GM06990 (cell line): ENCODE measurements at regions not wholly inside any gene's neighbourhood (a gene's known extent, or its start where the extent isn't known, plus 50 kb on each side); places are given as distances from the start of the nearest gene placed in this dataset.

Source experiments
- DNase-seq: peaks from one replicate; pipeline ENCODE4 v3.0.0-alpha.2; 2011; ENCODE audit not compliant: insufficient read length; ENCODE audit errors: extremely low read depth
- H3K27me3 ChIP-seq: replicated peaks from 2 replicates; pipeline ENCODE4 v1.6.0; 2011; ENCODE audit warnings: low read length; ENCODE audit not compliant: control insufficient read depth, insufficient read depth
- H3K36me3 ChIP-seq: 2 replicates; pipeline ENCODE4 v1.5.1; 2011; ENCODE audit warnings: low read length; ENCODE audit not compliant: control insufficient read depth, insufficient read depth
- H3K4me3 ChIP-seq: replicated peaks from 2 replicates; pipeline ENCODE4 v1.5.1; 2011; ENCODE audit warnings: low read depth, mild to moderate bottlenecking, control low read depth, low read length
- TF ChIP-seq, protein P1 (sequence below): IDR thresholded peaks from 2 replicates; pipeline ENCODE4 v1.5.1; 2011; ENCODE audit warnings: low read length, control low read depth, mild to moderate bottlenecking, inconsistent platforms; ENCODE audit not compliant: insufficient read depth, poor library complexity, severe bottlenecking

DNA sequence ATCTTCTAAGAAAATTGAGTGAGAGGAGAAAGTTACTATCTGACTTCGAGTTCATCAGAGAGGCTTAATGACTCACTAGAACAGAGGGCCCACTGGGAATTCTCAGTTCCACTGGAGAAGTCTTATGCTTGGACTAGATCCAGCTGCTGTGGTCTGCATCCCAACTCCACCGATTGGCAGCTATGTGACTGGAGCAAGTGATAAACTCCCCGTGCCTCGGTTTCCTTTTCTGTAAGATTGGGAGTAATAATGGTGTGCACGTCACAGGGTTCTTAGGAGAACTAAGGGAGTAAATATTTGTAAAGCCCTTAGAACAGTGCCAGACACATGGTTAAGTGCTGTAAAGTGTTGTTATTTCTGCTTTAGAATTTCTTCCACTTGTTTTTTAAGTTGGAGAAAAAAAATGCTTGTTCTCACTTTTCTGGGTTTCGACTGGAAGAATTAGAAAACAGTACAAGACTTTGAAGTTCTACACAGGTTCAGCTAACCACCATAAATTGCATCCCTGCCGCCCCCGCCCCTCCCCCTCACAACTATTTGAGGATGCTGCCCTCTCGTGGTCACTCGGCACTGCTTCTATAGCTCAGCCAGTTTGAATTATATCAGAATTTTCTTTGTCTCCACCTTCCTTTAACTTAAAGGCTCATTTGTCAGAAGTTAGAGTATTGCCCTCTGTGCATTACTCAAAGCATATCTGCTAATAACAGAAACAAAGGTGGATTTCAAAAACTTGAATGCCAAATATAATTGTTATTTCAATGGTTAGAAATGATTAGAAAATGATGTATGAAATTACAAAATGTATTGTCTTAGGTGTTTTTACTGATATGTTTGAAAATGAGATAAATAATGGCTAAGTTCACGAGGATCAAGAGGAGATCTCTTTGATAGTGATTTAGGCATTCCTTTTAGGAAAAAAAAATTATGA lies 95.0 kb upstream of the IFNGR1 start:
- peak; percentile 59 for DNase-seq
- no peak overlapping the region for H3K4me3 ChIP-seq
- TF ChIP-seq, protein P1, sequence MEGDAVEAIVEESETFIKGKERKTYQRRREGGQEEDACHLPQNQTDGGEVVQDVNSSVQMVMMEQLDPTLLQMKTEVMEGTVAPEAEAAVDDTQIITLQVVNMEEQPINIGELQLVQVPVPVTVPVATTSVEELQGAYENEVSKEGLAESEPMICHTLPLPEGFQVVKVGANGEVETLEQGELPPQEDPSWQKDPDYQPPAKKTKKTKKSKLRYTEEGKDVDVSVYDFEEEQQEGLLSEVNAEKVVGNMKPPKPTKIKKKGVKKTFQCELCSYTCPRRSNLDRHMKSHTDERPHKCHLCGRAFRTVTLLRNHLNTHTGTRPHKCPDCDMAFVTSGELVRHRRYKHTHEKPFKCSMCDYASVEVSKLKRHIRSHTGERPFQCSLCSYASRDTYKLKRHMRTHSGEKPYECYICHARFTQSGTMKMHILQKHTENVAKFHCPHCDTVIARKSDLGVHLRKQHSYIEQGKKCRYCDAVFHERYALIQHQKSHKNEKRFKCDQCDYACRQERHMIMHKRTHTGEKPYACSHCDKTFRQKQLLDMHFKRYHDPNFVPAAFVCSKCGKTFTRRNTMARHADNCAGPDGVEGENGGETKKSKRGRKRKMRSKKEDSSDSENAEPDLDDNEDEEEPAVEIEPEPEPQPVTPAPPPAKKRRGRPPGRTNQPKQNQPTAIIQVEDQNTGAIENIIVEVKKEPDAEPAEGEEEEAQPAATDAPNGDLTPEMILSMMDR: peak; percentile 77

DNA sequence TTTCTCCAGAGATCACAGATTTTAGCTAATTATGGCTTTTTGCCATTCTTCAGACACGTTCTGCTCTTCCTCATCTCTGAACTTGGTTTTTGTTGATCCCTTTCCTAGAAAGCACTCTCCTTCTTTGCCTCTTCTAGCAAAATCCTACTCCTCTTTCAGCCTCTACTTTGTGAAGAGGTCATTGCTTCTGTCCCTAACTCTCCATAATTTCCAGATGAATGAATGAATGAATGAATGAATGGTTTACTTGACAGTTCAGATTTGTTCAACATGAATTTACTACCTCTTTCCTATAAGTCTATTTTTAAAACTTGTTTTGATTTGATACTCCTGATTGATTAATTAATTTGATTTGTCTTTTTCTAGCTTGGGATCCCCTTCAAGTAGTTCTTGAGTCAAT lies 94.0 kb upstream of the IFNGR1 start:
- no peak for DNase-seq
- Histone ChIP-seq H3K4me3 (no peak overlapping the region), H3K27me3 (no peaks in the 10 kb centered on the region), H3K36me3 (no peaks in the 10 kb centered on the region)
- TF ChIP-seq, protein P1: no peak

More for the DNA sequence above, 95.0 kb upstream of the IFNGR1 start:
- Histone ChIP-seq H3K27me3 (no peaks in the 10 kb centered on the region), H3K36me3 (no peaks in the 10 kb centered on the region)

DNA sequence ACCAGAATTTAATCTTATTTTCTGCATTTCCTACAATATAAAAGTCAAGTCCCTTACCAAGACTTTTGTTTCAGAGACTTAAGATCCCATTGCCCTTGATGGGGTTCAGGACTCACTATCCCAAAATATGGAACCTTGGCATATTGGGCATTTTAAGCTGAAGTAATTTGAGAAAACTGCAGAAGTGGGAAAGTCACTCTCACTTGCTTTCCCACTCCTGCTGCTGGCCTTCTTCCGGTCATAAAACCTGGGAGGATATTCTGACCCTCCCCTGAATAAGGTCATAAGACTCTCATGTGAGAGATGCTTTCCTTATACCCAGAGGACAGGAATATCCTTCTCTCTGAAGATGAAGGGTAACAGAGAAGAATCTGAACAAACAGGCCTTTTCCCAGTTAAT lies 92.8 kb upstream of the IFNGR1 start:
- Histone ChIP-seq H3K27me3 (no peaks in the 10 kb centered on the region), H3K36me3 (no peaks in the 10 kb centered on the region), H3K4me3 (no peak overlapping the region)
- TF ChIP-seq, protein P1: no peak
- no peak for DNase-seq

DNA sequence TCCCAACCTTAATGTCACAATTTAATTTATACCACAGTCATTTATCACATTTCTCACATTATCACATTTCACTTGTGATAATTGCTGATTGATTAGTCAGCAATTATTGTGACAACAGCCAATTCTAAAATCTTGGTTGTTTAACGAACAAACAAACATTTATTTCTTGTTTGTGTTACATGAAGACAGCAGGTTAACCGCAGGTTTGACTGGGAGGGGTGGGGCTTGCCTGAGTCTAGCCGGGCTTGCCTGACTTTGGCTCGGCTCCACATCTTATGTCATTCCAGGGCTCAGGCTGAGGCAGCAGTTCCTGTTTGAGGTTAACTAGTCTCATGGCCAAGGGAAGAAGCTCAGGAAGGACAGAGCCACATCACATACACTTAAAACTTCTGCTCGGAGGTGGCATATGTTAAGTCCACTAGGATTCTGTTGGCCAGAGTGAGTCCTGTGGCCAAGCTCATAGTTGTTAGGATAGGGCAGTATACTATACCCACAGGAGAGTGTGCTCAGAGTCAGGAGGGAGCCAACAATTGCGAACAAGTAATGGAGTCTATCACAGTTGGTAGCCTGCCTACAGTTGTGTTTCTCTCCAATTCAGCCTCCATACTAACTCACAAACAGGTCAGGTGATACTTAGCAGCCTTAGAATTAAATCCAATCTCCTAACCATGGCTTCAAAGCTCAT lies 90.0 kb upstream of the IFNGR1 start:
- Histone ChIP-seq H3K36me3 (no peaks in the 10 kb centered on the region), H3K27me3 (no peaks in the 10 kb centered on the region), H3K4me3 (no peak overlapping the region)
- TF ChIP-seq, protein P1: no peak
- no peak for DNase-seq

DNA sequence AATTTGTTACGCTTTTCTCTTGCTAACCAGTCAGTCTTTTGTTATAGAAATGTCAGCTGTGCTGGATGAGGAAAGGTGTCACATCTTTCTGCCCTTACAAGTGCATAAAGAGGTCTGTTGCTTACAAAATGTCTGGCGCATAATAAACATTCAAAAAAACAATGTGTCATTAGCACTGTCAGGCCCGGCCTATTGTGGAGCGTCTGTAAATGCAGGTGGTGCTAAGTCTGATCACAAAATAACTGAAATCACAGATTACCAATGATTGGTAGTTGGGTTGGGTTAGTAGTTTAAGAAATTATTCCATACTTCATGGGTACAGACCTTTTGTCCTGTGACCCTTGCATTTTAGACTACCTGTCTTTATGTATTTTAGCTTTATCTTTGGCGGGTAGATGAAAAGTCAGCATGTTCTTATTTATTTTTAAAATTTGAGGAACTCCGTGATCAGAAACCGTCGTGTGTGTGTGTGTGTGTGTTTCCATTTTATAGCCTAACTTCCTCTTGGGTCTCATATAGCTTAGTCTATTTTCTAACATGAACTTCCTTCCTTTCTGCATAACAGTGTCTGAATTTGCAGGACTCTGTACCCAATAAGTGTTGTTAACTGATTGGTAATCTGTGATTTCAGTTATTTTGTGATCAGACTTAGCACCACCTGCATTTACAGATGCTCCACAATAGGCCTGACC lies 88.1 kb upstream of the IFNGR1 start:
- Histone ChIP-seq H3K36me3 (no peaks in the 10 kb centered on the region; the same call in 1 of the 2 replicates), H3K4me3 (no peak overlapping the region), H3K27me3 (no peaks in the 10 kb centered on the region)
- no peak for DNase-seq
- TF ChIP-seq, protein P1: no peak
